ENCODE measurements at regions not wholly inside any gene's neighbourhood (a gene's known extent, or its start where the extent isn't known, plus 50 kb on each side); places are given as distances from the start of the nearest gene placed in this dataset.

DNA sequence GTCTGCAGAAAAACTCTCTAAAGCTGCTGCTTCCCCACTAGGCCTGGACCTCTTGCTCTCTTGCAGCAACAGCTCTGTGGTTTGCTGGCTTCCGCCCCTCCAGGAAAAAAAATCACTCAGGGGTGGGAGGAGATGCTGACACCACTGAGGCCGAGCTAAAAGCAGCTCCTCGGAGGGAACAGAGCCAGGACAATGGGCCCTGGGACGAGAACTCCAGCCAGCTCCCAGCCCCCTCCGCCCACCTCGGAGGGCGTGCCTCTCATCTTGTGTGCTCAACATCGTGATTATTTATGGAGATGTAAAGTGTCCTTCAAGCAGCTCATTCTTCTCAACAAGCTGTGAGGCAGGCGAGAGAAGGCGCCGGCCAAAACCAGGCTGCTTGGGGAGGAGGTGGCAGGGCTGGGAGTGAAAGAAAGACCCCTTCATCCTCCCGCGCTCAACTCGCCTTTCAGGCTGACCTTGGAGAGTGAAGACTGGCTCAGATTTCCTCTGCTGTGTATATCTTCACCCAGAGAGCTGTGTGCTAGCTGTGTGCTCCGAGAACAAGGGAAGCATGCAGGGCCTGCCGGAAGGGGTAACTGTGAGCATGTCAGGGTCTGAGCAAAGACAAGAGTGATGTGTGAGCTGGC, 53.5 kb upstream of the LRFN2 start:
- TF ChIP-seq SMC3 (IDR thresholded peaks at IDR 0.05): no peak
- TF ChIP-seq EHF (CRISPR knock-in tag; IDR thresholded peaks at IDR 0.05): no peak
- TF ChIP-seq, protein P1, sequence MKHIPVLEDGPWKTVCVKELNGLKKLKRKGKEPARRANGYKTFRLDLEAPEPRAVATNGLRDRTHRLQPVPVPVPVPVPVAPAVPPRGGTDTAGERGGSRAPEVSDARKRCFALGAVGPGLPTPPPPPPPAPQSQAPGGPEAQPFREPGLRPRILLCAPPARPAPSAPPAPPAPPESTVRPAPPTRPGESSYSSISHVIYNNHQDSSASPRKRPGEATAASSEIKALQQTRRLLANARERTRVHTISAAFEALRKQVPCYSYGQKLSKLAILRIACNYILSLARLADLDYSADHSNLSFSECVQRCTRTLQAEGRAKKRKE (CRISPR knock-in tag; IDR thresholded peaks at IDR 0.05; ENCODE audit: low read depth): no peak
- TF ChIP-seq TFCP2L1 (CRISPR knock-in tag; IDR thresholded peaks at IDR 0.05): no peak
- no peak for TF ChIP-seq JUN (IDR thresholded peaks at IDR 0.05)
- TF ChIP-seq RARB (CRISPR knock-in tag; IDR thresholded peaks at IDR 0.05): no peak
- no peak for TF ChIP-seq RFX5 (IDR thresholded peaks at IDR 0.05)
- TF ChIP-seq, protein P2, sequence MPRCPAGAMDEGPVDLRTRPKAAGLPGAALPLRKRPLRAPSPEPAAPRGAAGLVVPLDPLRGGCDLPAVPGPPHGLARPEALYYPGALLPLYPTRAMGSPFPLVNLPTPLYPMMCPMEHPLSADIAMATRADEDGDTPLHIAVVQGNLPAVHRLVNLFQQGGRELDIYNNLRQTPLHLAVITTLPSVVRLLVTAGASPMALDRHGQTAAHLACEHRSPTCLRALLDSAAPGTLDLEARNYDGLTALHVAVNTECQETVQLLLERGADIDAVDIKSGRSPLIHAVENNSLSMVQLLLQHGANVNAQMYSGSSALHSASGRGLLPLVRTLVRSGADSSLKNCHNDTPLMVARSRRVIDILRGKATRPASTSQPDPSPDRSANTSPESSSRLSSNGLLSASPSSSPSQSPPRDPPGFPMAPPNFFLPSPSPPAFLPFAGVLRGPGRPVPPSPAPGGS (IDR thresholded peaks at IDR 0.05): no peak
- no peak for TF ChIP-seq EP300 (IDR thresholded peaks at IDR 0.05)
- no peak for TF ChIP-seq GATA3 (IDR thresholded peaks at IDR 0.05; ENCODE audit: borderline replicate concordance)
- TF ChIP-seq, protein P3, sequence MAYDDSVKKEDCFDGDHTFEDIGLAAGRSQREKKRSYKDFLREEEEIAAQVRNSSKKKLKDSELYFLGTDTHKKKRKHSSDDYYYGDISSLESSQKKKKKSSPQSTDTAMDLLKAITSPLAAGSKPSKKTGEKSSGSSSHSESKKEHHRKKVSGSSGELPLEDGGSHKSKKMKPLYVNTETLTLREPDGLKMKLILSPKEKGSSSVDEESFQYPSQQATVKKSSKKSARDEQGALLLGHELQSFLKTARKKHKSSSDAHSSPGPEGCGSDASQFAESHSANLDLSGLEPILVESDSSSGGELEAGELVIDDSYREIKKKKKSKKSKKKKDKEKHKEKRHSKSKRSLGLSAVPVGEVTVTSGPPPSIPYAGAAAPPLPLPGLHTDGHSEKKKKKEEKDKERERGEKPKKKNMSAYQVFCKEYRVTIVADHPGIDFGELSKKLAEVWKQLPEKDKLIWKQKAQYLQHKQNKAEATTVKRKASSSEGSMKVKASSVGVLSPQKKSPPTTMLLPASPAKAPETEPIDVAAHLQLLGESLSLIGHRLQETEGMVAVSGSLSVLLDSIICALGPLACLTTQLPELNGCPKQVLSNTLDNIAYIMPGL (CRISPR knock-in tag; IDR thresholded peaks at IDR 0.05; ENCODE audit: borderline replicate concordance): no peak
- TF ChIP-seq MAZ (IDR thresholded peaks at IDR 0.05; ENCODE audit: borderline replicate concordance, low read depth, low read length): no peak
- TF ChIP-seq CBX8 (IDR thresholded peaks at IDR 0.05): no peak
- TF ChIP-seq NFE2L2 (conservative IDR thresholded peaks at IDR 0.05; ENCODE audit: low read length): no peak
- TF ChIP-seq, protein P4, sequence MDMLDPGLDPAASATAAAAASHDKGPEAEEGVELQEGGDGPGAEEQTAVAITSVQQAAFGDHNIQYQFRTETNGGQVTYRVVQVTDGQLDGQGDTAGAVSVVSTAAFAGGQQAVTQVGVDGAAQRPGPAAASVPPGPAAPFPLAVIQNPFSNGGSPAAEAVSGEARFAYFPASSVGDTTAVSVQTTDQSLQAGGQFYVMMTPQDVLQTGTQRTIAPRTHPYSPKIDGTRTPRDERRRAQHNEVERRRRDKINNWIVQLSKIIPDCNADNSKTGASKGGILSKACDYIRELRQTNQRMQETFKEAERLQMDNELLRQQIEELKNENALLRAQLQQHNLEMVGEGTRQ (IDR thresholded peaks at IDR 0.05): no peak
- TF ChIP-seq, protein P5, sequence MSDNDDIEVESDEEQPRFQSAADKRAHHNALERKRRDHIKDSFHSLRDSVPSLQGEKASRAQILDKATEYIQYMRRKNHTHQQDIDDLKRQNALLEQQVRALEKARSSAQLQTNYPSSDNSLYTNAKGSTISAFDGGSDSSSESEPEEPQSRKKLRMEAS (IDR thresholded peaks at IDR 0.05): no peak
- TF ChIP-seq, protein P6, sequence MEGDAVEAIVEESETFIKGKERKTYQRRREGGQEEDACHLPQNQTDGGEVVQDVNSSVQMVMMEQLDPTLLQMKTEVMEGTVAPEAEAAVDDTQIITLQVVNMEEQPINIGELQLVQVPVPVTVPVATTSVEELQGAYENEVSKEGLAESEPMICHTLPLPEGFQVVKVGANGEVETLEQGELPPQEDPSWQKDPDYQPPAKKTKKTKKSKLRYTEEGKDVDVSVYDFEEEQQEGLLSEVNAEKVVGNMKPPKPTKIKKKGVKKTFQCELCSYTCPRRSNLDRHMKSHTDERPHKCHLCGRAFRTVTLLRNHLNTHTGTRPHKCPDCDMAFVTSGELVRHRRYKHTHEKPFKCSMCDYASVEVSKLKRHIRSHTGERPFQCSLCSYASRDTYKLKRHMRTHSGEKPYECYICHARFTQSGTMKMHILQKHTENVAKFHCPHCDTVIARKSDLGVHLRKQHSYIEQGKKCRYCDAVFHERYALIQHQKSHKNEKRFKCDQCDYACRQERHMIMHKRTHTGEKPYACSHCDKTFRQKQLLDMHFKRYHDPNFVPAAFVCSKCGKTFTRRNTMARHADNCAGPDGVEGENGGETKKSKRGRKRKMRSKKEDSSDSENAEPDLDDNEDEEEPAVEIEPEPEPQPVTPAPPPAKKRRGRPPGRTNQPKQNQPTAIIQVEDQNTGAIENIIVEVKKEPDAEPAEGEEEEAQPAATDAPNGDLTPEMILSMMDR (IDR thresholded peaks at IDR 0.05): no peak
- TF ChIP-seq KDM1A (IDR thresholded peaks at IDR 0.05; ENCODE audit: low read depth): no peak
- no peak for TF ChIP-seq POLR2AphosphoS2 (conservative IDR thresholded peaks at IDR 0.05; ENCODE audit: low read length)
- CTCF ChIA-PET: no interaction called here
- FAIRE-seq (no peak), ATAC-seq (no peak), DNase-seq (ENCODE audit: low read depth in 1 of 2, low spot score in 1 of 2) (no peak)
- 47% methylated on average over 11 of the region's 16 CpGs for WGBS (ENCODE audit: missing lambda C conversion rate)
- no peak overlapping the region for H3K27ac ChIP-seq
- POLR2A ChIA-PET: no interaction called here
- no peaks in the 10 kb centered on the region for H3K4me1 ChIP-seq
- H3K9me3 ChIP-seq: no peaks in the 10 kb centered on the region
- H3K4me3 ChIP-seq: no peak overlapping the region
- no peak overlapping the region for H3K4me2 ChIP-seq
